ENCODE measurements at regions not wholly inside any gene's neighbourhood (a gene's known extent, or its start where the extent isn't known, plus 50 kb on each side); places are given as distances from the start of the nearest gene placed in this dataset.
"Not testable (repeated sequence)": the region's sequence is repeated elsewhere in the genome, so short reads cannot be mapped to it uniquely, and the experiment has no call there.

- Histone ChIP-seq H3K9ac (ENCODE audit: insufficient read depth, low read length, poor library complexity, severe bottlenecking) (no peak overlapping the region), H3K4me1 (ENCODE audit: control insufficient read depth in 1 of 2, insufficient read depth in 2 of 2, low read length in 2 of 2) (no peaks in the 10 kb centered on the region), H2AFZ (ENCODE audit: insufficient read depth, low read depth, low read length, poor library complexity, severe bottlenecking) (no peak overlapping the region), H3K27me3 (ENCODE audit: control insufficient read depth in 2 of 2, insufficient read depth in 2 of 2, low read length in 2 of 2) (no peaks in the 10 kb centered on the region), H3K36me3 (replicated peaks in 1 of 2; ENCODE audit: control insufficient read depth in 1 of 2, insufficient read depth in 2 of 2, low read length in 2 of 2) (no peaks in the 10 kb centered on the region), H4K20me1 (ENCODE audit: insufficient read depth, low read length) (no peaks in the 10 kb centered on the region), H3K9me3 (replicated peaks in 1 of 2; ENCODE audit: control insufficient read depth in 1 of 2, insufficient read depth in 1 of 2, low read length in 2 of 2) (no peaks in the 10 kb centered on the region), H3K27ac (ENCODE audit: low read depth in 1 of 2, low read length in 2 of 2) (no peak overlapping the region), H3K79me2 (ENCODE audit: insufficient read depth, low read length) (no peaks in the 10 kb centered on the region), H3K4me3 (replicated peaks in 1 of 3; ENCODE audit: low read depth in 2 of 3, low read length in 3 of 3) (no peak overlapping the region), H3K4me2 (replicated peaks; ENCODE audit: extremely low read depth, low read length, poor library complexity, severe bottlenecking) (no peak overlapping the region)
- WGBS (ENCODE audit: insufficient coverage) = no CpG with 5 or more reads among the region's 1 CpG
- Mint-ChIP-seq H3K36me3 (no peaks in the 10 kb centered on the region), H3K27ac (no peak overlapping the region), H3K4me1 (no peaks in the 10 kb centered on the region), H3K9me3 (peaks cover 0 to 3% (median 0%) of the 10 kb centered on the region in 7 donors), H3K4me3 (no peak overlapping the region), H3K27me3 (ENCODE audit: low read depth in 3 of 3) (peaks cover 1 to 4% (median 2%) of the 10 kb centered on the region in 3 donors)
- no peak for TF ChIP-seq CTCF (IDR thresholded peaks at IDR 0.05)
- intact Hi-C loops (cut with micrococcal nuclease) = no loop called here
- DNase-seq = no peak
Measured at GRCh38 chr7:152937282-152937681, 177.7 kb downstream of the ACTR3B start.

DNA sequence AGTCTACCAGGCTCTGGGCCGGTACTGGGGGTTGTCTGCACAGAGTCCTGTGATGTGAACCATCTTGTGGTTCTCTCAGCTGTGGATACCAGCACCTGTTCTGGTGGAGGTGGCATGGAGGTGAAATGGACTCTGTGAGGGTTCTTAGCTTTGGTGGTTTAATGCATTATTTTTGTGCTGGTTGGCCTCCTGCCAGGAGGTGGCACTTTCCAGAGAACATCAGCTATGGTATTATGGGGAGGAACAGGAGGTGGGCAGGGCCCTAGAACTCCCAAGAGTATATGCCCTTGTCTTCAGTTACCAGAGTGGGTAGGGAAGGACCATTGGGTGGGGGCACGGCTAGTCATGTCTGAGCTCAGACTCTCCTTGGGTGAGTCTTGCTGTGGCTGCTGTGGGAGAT is 187.1 kb downstream of the ACTR3B start:
- H3K27ac ChIP-seq (ENCODE audit: low read depth in 1 of 2, low read length in 2 of 2); H3K4me1 Mint-ChIP-seq; H3K4me2 ChIP-seq (replicated peaks; ENCODE audit: extremely low read depth, low read length, poor library complexity, severe bottlenecking); H3K4me3 ChIP-seq (replicated peaks in 1 of 3; ENCODE audit: low read depth in 2 of 3, low read length in 3 of 3); H3K9ac ChIP-seq (ENCODE audit: insufficient read depth, low read length, poor library complexity, severe bottlenecking); H3K27me3 ChIP-seq (ENCODE audit: control insufficient read depth in 2 of 2, insufficient read depth in 2 of 2, low read length in 2 of 2); H4K20me1 ChIP-seq (ENCODE audit: insufficient read depth, low read length); DNase-seq; H3K27me3 Mint-ChIP-seq (ENCODE audit: low read depth in 3 of 3); intact Hi-C loops (cut with micrococcal nuclease); H3K79me2 ChIP-seq (ENCODE audit: insufficient read depth, low read length); H3K27ac Mint-ChIP-seq; H3K4me1 ChIP-seq (ENCODE audit: control insufficient read depth in 1 of 2, insufficient read depth in 2 of 2, low read length in 2 of 2); H3K4me3 Mint-ChIP-seq; H3K36me3 Mint-ChIP-seq; H2AFZ ChIP-seq (ENCODE audit: insufficient read depth, low read depth, low read length, poor library complexity, severe bottlenecking); H3K36me3 ChIP-seq (replicated peaks in 1 of 2; ENCODE audit: control insufficient read depth in 1 of 2, insufficient read depth in 2 of 2, low read length in 2 of 2): not testable (repeated sequence)
- H3K9me3 Mint-ChIP-seq = peaks cover 6 to 20% (median 14%) of the 10 kb centered on the region in 7 donors
- peaks cover 5 to 10% of the 10 kb centered on the region in 2 donors for H3K9me3 ChIP-seq (replicated peaks in 1 of 2; ENCODE audit: control insufficient read depth in 1 of 2, insufficient read depth in 1 of 2, low read length in 2 of 2)
- 100% methylated on average over 1 of the region's 2 CpGs for WGBS (ENCODE audit: insufficient coverage)

Measured in CD14-positive monocyte (primary cell).